ENCODE measurements at regions not wholly inside any gene's neighbourhood (a gene's known extent, or its start where the extent isn't known, plus 50 kb on each side); places are given as distances from the start of the nearest gene placed in this dataset.
"Not testable (repeated sequence)": the region's sequence is repeated elsewhere in the genome, so short reads cannot be mapped to it uniquely, and the experiment has no call there.

DNA sequence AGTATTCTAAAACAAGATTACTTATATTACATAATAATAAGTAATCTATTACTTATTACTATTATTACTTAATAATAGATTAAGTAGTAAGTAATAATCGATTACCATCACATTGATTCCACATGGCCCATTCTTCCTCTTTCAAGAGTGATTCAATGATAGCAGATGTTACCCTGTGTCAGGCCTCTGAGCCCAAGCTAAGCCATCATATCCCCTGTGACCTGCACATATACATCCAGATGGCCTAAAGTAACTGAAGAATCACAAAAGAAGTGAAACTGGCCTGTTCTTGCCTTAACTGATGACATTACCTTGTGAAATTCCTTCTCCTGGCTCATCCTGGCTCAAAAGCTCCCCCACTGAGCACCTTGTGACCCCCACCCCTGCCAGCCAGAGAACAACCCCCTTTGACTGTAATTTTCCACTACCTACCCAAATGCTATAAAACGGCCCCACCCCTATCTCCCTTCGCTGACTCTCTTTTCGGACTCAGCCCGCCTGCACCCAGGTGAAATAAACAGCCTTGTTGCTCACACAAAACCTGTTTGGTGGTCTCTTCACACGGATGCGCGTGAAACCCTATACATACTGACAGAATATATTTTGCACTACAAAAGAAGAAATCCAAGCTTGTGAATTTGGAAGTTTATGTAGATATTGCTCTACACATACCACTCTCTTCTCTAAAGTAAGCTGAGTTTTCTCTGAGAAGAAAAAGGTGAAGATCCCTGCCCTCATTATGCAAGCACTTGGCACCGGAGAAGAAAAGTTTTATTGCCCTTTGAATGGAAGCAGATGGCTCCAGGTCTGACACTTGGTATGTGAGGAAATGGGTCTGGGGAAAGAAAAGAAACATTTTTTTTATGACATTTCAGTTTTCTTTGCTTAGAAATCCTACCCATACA, 488.6 kb upstream of the IMPG1 start:
- not testable (repeated sequence) for DNase-seq (ENCODE audit: low read depth, low spot score)

DNA sequence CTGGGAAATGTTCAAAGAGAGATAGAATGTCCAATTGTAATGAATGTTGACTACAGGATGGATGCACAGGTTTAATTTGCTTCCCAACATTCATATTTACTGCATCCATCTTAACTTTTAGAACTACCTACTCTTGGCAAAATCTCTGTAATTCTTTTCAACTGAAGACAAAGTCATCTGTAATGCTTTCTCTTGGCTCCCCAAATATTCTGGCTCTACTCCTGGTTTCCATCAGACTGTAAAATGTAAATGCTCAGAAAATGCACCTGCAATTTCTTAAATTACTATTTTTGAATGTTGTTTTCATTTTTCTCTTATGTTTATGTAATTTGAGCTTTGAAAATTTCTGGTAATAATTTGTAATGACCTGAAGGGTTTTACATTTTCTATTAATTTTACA, 480.8 kb upstream of the IMPG1 start:
- no peak for DNase-seq (ENCODE audit: low read depth, low spot score)

DNA sequence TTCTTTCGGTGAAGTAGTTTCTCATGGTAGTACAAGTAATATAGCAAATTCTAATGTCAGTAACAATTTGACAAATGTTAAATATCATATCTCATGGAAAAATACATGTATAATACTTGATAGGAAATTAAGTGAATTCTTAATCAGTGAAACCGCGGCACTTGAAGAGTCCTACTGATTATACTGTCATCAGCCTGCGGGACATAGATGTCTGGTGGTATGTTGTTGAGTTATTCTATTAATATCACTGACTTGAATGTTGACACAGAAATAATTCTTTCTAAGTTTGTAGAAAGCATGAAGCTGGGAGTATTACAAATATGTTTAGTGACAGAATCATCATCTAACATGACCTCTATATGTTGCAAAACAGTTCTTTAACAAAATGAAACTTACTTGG, 479.8 kb upstream of the IMPG1 start:
- DNase-seq (ENCODE audit: low read depth, low spot score), result no peak

DNA sequence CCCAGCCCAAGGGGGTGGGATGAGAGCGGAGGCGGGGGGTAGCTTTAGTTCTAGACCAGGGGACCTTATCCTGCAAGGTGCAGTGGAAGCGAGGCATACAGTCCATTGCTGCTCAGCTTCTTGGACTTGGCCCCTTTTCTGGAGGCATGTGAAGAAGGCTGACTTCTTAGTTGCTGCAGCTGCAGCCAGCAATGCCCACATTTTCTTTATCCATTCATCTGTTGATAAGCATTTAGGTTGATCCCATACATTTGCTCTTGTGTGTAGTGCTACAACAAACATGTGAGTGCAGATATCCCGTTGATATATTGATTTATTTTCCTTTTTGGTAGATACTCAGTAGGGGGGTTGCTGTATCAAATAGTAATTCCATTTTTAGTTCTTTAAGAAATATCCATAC, 461.2 kb upstream of the IMPG1 start:
- DNase-seq (ENCODE audit: low read depth, low spot score), result no peak

DNA sequence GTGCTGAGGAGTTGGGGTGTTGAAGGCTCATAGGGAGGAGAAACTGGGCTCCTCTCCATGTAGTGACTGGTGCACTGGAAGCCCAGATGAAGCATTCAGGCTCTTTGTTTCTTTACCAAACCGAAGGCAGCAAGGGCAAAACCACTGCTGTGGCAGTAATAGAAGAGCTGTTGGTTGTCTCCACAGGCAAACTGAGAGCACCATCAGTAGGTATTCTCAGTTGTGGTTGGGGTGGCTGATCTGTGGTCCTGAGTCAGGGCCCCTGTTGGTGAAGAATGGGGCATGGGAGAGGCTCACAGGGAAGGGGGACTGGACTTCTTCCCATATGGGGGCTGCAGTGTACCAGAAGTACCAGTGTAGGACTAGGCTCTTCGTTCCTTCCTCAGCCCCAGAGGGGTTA, 460.2 kb upstream of the IMPG1 start:
- no peak for DNase-seq (ENCODE audit: low read depth, low spot score)

DNA sequence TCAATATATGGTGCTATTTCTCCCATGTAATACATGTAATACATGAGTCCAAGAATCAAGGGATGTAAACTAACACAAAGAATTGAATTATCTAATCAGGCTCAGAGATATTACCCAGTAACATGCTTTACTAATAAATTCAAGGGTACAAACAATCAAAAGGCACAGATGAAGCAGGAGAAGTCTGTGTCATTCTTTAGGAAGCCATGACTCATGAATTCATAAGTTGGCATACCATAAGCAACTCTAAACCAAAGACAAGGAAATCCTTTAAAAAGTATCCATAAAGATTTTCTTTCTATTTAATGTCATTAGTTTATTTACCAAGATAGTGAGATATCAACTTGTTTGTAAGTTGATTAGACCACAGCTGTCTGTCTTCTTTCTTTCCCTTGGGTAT, 446.0 kb upstream of the IMPG1 start:
- DNase-seq (ENCODE audit: low read depth, low spot score), result no peak

DNA sequence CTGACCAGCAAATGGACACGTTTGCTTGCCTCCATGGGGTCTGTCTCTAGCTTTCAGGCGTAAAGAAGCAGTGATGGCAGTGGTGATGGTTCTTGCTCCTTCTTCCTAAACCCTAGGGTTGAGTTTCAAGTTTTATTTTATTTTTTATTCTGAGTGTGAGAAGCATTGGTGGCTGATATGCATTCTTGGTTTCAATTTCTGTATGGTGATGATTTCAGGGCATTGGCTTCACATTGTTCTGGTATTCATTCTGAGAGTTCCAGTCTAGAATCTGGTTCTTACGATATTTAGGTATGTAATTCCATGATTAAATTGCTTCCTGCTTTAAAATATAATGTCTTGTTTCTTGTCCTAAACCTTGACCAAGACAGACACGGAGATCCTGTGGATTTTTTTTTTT, 444.5 kb upstream of the IMPG1 start:
- no peak for DNase-seq (ENCODE audit: low read depth, low spot score)

DNA sequence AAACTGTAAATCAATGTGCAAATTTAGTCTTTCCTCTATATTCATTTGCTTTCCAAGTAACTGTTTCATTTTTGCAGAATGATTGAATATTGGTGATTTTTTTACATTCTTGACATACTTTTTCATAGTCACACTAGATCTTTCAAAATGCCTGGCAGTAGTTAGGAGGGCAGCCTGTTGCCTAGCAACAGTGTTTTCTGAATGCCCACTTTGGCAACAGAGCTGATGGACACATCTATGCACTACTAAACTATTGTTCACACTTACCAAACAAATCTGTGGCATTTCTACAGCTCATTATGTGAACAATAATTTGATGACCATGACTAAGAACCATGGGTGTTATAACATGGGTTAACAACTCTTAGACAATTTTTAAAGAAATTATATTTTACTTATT, 438.0 kb upstream of the IMPG1 start:
- DNase-seq (ENCODE audit: low read depth, low spot score), result no peak

DNA sequence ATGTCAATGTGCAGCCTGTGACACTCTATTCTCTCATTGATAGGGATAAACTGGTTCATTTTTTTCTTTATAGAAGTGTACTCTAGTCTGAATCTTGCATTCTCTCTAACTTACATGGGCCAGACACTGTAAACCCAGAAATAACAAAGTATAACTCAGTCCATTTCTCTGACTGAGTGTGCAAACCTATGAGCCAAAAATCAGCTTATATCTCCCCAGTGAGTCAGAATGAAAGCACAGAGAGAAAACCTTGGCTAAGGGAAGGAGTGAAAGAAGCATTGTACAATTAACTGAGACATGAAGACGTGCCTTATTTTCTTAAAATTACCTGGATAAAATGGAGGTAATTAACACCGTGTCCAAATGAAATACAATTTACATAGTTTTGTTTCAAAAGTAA, 436.9 kb upstream of the IMPG1 start:
- DNase-seq (ENCODE audit: low read depth, low spot score), result no peak

DNA sequence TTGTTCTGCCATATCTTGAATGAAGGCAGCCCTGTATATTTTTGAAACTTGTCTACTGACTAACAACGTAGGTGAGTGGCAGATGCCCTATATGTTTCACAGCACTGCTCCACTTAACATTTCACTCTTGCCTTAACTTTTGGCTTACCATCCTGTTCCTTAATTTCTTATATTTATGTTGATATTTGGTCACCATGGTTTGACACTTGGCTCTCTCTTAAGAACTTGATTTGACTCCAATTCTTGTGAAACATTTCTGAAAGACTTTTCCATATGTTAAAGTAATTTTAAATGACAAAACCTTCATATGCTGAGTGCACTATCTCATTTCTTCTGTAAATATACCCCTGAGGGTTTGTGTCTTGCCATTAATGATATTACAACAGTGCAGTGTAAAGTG, 434.3 kb upstream of the IMPG1 start:
- no peak for DNase-seq (ENCODE audit: low read depth, low spot score)

DNA sequence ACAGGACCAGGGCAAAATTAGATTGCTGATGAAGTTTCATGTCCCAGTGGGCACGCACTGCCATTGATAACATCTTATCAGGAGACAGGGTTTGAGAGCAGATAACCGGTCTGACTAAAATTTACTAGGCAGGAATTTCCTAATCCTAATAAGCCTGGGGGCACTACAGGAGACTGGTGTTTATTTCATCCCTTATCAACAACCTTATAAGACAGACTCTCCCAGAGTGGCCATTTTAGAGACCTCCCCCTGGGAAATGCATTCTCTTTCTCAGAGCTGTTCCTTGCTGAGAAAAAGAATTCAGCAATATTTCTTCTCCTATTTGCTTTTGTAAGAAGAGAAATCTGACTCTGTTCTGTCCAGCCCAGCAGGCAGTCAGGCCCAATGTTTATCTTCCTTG, 423.4 kb upstream of the IMPG1 start:
- no peak for DNase-seq (ENCODE audit: low read depth, low spot score)

DNA sequence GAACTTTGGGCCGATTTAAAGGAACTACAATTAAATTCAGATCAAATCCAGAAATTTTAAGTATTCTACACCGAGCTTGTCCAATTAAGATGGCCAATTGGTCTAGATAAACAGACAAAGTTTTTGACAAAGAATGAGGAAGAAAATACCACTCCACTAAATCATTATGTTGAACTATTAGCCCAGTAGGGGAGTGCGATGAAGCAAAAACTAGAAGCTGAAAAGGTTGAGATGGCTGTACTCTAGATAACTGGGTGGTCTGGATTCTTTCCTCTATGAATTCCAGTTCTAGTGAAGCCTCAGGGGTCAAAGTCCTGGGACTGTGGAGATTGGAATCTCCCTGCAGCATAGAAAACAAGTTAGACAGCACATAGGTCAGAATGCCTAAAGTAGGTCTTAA, 418.9 kb upstream of the IMPG1 start:
- not testable (repeated sequence) for DNase-seq (ENCODE audit: low read depth, low spot score)

DNA sequence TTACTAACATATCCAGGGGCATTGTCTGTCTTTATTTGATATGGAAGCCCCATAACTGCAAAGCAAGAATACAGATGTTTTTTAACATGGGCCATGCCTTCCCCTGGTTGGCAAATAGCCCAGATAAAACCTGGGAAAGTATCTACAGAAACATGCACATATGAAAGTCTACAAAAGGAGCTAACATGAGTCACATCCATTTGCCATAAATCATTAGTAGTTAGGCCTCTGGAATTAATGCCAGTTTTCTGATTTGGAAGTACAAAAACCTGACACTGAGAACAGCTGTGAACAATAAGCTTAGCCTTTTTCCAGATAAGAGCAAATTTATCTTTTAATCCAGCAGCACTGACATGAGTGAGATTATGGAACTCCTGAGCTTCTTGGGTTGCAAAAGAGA, 418.0 kb upstream of the IMPG1 start:
- DNase-seq (ENCODE audit: low read depth, low spot score), result no peak

DNA sequence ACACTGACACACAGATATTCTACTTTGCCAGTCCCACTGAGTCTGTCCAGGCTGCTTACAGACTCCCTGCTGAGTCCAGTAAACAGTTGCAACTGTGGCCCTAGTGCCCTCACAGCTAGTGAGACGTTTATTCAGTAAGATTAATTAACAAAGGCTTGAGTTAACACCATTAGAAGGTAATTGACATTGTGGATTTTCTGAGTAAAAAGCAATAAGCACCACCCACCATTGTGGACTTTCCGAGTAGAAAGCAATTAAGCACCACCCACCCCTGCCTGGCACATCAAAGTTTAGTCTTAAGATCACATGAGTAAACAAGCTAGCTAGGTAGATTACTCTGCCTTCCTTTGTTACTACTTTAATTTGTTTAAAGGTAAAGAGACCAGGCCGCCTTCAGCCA, 408.6 kb upstream of the IMPG1 start:
- DNase-seq (ENCODE audit: low read depth, low spot score), result no peak

DNA sequence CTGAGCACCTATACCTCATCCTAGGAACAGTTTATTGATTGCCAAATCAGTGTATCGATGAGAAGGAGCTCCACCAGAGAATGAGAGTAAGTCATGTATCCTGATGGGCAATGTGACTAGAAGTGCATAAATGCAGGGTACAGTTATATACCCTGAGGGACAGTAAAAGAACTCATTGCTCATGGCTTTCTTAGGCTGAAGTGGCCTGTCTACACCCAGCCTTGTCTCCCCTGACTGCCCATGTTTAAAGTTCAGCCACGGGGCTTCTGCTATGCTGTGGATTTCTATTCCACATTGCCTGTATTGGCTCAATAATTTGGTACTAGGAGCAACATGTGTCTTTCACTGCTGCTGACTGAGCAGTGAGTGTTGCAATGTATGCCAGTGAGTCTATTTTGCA, 400.4 kb upstream of the IMPG1 start:
- no peak for DNase-seq (ENCODE audit: low read depth, low spot score)

DNA sequence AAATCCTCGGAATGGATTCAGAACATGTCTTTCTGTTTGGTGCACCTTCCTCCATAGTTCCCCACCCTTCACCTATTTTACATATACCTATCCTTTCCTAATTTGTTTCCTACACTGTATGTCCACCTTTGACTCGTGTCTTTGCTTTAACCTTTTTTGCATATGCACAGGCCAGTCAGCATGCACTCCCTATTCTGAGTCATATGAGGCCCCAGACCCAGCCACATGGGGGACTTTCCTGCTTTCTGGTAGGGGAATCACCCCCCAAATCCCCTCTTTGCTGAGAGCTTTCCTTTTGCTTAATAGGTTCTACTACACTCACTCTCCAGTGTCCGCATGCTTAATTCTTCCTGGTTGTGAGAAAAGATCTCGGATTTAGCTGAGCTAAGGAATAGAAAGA, 393.8 kb upstream of the IMPG1 start:
- no peak for DNase-seq (ENCODE audit: low read depth, low spot score)

DNA sequence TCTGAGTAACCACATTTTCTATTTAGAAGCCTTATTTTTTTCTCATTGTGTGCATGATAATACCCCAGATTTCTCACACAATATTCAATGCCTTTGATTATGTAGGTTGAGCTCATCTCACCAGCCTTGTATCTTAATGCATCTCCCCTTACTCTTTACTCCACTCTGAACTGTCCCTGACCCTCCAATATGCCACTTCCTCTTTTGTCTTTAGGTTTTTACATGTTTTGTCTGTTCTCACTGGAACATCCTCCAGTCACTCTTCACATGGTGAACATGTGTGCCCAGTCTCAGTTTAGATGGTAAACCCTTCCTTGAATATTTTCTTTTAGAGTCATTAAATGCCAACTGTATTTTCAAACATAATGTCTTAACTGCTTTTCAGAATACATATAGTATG, 392.9 kb upstream of the IMPG1 start:
- DNase-seq (ENCODE audit: low read depth, low spot score), result no peak

DNA sequence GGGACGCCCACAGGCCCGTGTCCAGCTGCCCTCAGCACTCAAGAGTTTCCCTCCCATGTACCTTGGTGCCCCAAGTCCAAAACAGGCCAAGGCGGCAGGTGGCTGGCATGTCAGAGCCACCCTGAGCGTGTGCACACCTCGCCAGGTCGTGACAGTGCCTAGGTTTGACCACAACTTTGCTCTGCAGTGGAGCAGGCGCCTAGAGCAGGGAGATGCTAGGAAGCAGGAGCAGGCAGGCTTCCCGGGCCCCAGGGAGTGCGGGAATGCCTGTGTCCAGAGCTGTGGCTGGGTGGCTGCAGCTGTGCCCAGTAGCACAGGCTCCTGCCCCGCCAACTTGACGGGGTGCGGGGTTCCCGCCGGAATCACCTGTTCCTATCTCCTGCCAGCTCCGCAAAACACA, 380.8 kb upstream of the IMPG1 start:
- no peak for DNase-seq (ENCODE audit: low read depth, low spot score)

DNA sequence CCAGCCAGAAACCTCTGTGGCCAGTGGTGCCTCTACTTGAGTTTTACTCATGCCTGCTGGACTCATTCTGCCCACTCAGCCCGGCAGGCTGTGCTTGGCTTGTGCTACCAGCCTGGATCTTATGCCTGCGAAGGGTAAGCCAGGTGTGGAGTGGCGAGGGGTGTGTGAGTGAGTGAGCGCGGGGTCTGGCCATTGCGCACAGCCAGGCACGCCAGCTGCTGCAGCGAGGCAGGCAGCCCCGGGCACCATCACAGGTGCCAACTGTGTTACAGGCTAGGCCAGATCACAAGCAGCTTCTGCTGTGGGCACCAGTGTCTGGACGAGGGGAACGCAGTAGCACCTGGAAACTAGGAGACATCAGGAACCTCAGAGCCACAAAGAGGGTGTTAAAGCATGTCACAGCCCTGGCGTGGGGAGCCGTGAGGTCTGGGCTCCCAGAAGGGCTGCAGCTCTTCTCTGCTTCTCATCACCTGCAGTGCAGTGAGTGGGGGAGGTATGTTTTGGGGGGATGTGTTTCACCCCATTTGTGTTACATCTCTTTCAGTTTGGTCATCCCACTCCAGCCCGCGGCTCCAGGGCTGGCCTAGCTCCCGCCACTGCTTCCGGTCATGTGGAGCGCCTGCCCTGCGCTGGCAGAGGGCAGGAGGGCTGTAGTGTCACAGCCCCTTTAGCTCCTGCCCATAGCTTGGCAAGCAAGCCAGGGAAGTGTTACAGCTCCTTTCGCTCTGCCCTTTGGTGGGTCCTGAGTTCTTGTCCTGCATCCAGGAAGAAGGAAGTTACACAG, 379.7 kb upstream of the IMPG1 start:
- no peak for DNase-seq (ENCODE audit: low read depth, low spot score)

DNA sequence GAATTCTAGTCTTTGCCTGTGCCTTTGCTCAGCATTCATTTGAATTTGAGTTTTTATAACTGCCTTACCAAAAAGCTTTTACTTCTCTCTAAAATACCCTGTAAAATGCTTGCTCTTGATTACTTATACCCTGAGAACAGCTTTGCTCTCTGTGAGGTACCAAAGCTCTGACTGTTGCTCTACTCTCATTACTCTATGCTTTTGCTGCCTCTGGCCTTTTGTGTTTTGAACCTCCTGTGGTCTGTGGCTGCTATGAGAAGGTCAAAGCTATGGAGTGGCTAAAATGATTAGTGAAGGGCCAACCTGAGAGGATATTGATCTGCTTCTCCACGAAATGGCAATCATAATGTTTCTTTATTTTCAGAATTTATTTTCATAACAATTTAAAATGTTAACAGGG, 375.6 kb upstream of the IMPG1 start:
- DNase-seq (ENCODE audit: low read depth, low spot score), result no peak

DNA sequence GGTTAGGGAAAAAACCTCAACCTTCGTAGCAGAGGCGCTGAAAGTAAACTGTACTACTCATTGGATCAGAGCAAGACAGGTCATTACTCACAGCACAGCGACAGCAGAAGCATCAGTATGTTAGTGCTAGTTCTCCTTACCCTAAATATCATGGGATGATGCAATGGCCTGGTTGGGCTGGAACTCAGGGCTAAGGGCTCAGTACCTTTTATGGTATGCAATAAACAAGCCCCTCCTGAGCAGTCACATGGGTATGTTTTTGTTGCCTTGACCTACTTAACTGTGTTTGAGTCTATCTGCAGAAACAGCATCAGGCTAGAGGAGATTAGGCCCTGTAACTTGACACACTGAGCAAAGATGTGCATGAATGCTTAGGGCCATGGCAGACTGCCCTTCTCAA, 369.4 kb upstream of the IMPG1 start:
- DNase-seq (ENCODE audit: low read depth, low spot score), result no peak

DNA sequence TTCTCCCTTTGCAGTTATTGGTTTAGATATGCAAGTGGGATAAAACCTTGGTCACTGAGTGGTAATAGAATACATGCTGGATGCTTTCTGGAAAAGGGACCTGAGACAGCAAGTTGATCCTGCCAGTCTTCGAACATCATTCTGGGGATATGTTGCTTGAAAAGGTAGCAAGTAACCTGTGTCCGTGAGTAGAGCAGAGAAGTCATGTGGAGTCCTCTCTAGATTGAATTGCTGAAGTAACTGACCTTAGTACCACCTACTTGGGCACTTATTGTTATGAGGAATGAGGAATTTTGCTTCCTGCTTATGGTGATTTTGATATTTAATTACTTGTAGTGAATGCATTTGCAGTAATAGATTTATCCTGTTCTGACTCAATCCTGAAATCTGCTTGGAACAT, 367.3 kb upstream of the IMPG1 start:
- no peak for DNase-seq (ENCODE audit: low read depth, low spot score)

DNA sequence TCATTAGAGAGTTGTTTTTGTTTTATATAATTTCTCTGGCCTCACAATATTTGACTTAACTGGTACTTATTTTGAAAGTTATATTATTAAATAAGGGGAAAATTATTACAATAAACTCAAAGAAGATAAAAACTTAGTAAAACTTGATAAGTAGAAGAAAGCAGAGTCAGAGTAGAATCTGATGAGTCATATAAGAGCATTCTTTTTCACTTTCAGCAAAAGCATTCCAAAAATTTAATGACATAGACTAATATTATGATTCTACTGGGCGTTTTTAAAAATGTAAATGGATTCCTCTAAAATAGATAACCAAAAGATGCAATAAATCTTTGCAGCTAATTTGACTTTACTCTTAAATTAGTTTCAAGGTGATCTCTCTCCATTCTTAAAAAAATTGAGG, 366.3 kb upstream of the IMPG1 start:
- DNase-seq (ENCODE audit: low read depth, low spot score), result no peak

Measured in brain pericyte (primary cell).